NOMO-1 (cell line): ENCODE measurements at regions not wholly inside any gene's neighbourhood (a gene's known extent, or its start where the extent isn't known, plus 50 kb on each side); places are given as distances from the start of the nearest gene placed in this dataset.
"Not testable (repeated sequence)": the region's sequence is repeated elsewhere in the genome, so short reads cannot be mapped to it uniquely, and the experiment has no call there.

Source experiments
- DNase-seq, 2 experiments: peaks; one replicate each; lab custom pipeline; 2025; ENCODE audit not compliant: unreplicated experiment in 2 of 2; lab: John Stamatoyannopoulos, UW

DNA sequence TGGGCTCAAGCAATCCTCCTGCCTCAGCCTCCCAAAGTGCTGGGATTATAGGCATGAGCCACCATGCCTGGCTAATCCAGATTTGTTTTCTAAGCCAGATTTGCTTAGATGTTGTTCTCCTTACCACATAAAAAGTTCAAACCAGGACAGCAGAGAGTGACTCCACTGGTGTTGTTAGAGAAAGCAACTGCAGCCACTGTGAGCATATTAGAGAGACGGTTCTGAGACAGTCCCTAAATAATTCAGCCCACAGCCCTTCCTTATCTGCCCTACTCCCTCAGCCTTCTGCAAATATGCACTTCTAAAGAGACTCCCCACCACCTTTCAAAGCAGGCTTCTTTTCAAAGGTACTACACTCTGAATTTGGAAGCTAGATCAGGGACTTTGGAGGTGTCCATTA, 96.1 kb downstream of the DRD1 start:
- DNase-seq: no peak

DNA sequence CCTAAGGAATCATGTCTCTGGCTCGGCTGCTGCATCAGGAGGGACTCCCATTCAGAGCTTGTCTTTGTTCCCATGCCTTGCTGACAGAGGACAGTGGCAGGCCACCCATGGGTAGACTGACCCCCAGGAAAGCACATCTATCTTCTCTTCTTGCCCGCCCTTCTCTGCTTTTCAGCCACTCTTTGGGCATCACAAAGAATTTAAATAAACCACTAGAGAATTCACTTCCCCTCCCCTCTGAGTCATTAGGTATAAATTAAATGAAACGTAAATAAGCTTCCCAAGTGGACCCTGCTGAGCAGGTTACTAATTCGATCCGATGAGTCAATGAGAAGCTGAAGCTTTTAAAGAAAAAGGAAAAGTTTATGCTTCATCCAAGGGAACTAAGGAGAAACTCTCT, 97.0 kb downstream of the DRD1 start:
- DNase-seq: no peak

DNA sequence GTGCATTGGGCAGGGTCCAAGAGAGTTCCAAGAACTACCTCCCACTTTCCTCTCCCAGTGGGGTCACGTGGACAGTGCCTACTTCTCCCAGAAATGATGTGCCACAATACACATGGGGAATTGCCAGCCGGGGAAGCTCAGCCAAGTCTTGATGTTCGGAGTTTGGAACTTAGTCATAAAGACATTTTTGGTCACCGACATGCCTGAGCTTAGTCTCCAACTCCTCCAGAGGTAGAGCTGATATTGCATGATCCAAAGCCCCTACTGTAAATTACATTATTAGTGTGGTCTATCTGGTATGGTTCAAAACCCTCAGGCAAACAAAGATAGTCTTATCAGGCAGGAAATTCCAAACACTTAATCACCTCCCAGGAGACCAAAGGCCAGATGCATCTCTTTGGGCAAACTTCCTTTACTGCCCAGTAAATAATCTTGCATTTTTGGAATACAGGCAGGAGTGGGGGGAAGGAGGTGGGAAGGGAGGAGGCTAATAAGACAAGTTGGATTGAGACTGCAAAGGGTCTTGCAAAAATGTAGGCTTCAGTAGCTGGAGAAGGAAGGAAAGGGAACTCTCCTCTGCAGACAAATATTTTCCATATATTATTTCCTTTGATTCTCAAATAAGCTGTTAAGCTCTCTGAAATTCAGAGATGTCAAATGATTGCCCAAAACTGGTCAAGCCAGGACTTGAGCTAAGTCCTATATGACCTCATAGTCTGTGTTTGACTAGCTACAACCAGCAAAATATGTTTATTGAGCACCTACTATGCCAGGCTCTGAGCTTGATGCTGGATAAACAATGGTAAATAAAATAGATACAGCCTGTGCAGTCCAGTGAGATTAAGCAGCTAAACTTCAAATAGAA, 99.4 kb downstream of the DRD1 start:
- no peak for DNase-seq

DNA sequence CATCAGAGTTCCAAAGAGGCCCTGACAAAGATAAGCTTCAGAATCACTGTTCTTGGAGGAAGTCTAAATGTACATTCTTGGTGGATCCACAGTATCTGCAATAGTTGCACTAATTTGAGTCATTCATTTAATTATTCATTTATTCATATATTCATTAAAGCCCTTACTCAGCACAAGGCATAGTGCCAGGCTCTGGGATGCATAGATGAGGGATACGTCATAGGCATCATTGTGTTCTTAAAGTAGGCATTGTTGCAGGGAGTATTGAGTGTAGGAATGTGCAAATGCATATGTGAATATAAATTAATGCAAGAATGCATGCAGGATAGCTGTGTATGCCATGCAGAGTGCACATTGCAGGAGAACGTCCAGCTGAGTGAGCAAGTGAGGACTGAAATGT, 100.7 kb downstream of the DRD1 start:
- DNase-seq: no peak

DNA sequence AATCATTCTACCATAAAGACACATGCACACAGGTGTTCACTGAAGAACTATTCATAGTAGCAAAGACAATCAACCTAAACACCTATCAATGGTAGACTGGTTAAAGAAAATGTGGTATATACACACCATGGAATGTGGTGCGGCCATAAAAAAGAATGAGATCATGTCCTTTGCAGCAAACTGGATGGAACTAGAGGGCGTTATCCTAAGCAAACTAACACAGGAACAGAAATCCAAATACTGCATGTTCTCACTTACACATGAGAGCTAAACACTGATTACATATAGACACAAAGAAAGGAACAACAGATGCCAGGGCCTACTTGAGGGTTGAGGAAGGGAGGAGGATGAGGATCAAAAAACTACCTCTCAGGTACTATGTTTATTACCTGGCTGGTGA, 103.8 kb downstream of the DRD1 start:
- DNase-seq: no peak

DNA sequence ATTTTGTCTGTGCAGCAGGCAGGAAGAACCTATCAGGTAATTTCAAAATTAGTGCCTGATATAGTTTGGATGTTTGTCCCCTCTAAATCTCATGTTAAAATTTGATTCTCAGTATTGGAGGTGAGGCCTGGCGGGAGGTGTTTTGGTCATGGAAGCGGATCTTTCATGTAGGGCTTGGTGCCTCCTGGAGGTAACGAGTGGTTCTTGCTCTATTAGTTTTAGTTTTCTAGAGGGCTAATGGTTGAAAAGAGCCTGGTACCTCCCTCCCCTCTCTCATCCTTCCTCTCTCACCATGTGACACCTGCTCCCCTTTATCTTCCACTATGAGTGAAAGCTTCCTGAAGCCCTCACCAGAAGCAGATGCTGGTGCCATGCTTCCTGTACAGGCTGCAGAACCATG, 106.3 kb downstream of the DRD1 start:
- no peak for DNase-seq

DNA sequence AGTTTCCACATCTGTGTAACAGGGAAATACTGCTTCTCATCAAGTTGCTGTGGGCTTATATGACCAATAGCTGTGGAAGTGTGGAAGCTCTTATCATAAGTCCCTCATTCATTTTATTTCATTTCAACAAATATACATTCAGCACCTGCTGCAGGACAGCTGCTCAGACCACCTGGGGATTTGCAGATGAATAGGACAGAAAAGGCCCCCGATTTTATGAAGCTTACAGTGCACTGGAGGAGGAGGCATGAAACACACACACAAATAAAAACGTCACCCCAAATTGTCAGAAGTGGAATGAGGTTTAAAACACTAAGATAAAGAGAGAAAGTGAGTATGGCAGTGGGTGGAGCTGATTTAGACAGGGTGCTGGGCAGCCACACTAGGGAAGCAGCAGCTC, 107.2 kb downstream of the DRD1 start:
- no peak for DNase-seq

DNA sequence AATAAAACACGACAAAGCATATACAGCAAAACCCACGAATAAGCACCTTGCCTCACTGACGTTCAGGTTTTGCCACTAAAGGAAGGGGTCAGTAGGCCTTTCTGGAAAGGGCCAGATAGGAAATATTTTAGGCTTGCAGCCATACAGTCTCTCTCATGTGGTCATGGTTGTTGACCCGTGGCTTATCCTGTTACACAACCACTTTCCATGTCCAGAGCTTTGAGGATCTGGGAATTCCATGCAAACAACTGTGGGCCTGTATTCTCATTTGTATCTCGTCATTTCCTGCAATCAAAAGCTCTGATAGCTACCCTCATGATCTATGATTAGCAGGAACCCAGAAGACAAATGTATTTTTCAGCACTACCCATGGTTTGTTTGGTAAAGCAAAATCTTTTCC, 108.3 kb downstream of the DRD1 start:
- DNase-seq: no peak

DNA sequence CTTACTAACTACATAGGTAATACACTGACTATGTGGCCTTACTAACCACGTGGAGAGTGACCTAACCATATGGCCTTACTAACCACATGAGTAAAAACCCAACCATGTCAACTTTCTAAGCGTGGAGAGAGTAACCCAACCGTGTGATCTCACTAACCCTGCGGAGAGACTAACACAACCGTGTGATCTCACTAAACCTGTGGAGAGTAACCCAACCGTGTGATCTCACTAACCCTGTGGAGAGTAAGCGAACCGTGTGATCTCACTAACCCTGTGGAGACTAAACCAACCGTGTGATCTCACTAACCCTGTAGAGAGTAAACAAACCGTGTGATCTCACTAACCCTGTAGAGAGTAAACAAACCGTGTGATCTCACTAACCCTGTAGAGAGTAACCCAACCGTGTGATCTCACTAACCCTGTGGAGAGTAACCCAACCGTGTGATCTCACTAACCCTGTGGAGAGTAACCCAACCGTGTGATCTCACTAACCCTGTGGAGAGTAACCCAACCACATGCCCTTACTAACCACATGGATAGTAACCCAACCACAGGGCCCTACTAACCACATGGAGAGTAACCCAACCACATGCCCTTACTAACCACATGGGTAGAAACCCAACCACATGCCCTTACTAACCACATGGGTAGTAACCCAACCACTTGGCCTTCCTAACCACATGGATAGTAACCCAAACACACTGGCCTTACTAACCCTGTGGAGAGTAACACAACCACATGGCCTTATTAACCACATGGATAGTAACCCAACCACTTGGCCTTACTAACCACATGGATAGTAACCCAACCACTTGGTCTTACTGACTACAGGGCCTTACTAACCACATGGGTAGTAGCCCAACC, 112.6 kb downstream of the DRD1 start:
- not testable (repeated sequence) for DNase-seq

DNA sequence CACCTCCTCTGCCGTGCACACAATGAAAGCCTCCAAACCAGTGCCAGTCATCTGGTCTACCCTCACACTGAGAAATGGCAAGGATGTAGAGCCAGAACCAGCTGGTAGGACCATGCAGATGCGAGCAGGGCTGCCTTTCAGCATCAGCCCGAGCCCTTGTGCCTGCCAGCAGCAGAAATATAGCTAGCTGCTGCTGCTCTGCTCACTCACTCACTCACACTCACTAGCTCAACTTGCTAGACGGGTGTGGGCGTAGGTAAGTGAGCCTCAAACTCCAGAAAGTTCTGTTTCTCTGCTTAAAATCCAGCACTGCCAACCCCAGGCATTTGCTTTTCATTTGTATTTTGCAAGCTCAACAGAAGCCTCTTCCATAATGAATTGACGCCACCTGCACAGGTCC, 114.0 kb downstream of the DRD1 start:
- no peak for DNase-seq

DNA sequence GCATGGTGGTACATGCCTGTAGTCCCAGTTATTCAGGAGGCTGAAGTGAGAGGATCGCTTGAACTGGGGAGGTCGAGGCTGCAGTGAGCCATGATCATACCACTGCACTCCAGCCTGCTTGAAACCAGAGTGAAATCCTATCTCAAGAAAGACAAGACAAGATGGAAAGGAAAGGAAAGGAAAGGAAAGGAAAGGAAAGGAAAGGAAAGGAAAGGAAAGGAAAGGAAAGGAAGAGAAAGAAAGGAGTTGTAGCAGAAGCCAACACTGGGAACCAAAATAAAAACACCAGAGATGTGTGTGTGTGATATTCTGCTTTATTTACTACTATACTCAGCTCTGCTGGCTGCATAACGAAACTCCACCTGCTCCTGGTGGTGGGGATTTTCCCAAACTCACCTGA, 115.3 kb downstream of the DRD1 start:
- DNase-seq: no peak

DNA sequence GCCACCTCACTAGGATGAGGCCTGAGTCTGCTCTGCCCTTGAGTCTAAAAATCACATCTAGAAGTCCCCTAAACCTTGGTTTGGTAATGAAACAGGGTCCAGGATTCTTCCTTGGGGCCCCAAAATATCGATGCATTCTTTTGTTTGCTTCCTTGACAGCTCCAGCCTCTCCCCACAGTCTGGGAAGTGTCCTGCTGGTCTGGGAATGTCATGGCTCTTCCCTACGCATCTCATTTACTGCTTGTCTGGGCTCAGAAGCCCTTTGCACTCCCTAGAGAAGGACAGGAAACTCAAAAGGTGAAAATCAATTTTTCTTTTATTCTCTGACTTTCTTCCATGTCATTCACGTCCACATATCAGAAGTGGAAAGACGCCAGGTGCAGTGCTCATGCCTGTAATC, 115.8 kb downstream of the DRD1 start:
- DNase-seq: no peak

DNA sequence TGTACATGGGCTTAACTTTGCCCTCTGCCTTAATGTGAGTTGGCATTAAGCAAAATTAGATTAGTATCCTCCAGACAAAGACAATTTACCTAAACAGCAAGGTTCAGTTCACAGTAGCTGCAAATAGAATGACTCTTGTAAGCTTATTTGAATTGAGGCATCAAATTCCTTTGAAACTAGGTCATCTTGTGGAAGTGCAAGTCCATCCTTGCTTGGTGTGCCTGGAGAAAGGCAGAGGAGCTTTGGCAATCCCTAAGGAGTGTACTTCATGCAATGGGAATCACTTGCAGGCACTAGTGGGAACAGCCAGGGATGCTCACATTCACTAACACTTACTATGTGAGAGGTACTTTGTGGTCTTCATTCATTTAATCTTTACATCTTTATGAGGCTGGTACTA, 118.3 kb downstream of the DRD1 start:
- DNase-seq: no peak

DNA sequence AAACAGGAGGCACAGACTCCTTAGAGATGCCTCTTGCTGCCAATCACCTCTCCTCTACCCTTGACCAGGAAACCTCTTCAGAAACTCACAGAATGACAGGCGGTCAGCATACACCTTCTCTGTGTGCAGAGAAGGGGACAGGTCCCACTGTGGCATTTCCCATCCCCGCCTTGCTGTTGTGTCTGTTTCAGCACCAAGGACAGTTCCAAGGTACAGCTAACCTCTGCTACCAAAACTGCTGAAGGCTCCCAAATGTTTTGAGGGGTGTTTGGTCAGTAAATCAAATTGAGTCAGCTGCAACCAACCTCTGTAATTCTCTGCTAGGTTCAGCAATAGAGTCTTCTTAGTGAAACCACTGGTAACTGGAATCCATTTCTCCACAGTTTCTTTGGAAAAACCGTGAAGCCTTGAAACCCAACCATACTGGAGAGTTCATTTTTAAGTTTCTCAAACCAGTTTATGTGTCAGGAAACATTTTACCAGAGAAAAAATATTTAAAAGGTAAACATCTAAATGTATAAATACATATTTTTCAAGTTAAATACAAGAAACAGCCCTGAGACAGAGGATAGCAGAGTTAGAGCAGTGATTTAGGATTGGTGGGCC, 122.0 kb downstream of the DRD1 start:
- DNase-seq: peak; percentile 1 to 7

DNA sequence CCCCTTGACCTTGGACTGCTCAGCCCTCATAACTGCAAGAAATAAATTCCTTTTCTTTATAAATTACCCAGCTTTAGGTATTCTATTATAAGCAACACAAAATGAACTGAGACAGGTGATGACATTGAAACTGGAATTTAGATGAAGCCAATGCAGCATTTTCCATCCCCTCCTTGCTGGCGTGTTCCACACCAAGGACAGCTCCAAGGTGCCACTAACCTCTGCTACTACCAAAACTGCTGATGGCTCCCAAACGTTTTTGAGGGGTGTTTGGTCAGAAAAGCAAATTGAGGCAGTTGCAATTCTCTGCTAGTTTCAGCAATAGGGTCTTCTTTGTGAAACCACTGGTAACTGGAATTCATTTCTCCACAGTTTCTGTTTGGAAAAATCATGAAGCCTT, 124.8 kb downstream of the DRD1 start:
- DNase-seq: no peak

DNA sequence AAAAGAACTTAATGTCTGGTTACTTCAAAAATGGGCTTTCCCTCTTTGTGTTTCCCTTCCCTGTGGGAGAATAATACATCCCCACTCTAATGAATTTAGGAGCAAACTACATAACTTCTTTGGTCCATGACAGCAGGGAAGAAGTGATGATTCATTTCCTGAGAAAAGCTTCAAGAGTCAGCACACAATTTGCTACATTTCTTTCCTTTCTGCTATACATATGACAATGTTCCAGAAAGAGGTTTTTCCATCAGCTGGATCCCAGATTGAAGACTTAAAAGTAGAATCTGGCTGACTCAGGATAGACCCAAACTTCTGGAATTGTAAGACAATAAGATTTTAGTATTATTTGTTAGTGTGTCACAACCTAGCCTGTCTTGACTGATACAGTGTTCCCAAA, 126.1 kb downstream of the DRD1 start:
- no peak for DNase-seq

DNA sequence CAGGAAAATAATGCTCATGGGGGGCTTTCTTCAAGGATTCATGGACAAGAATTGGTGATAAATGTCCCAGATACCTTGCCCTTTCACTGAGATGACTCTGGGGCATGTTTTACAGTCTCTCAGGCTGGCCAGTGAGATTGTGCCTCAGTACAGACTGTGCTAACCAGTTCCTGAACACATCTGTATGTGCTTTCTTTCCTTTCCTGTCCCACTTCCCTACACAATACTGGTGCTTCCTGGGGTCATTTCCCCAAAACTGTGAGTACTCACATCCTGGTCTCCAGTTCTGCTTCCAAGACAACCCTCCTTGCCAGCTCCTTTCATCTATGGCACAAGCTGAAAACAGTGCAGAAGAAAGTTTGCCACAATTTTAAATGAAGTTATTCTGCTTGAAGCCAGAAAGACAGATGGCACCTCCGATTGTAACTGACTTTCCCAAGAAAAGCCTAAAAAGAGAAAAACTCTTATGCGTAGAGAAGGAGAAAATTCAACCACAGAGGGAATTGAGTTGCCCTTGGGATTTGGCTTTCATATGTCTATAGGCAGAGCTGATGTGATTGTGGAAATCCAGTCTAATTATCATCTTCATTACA, 134.7 kb downstream of the DRD1 start:
- no peak for DNase-seq

DNA sequence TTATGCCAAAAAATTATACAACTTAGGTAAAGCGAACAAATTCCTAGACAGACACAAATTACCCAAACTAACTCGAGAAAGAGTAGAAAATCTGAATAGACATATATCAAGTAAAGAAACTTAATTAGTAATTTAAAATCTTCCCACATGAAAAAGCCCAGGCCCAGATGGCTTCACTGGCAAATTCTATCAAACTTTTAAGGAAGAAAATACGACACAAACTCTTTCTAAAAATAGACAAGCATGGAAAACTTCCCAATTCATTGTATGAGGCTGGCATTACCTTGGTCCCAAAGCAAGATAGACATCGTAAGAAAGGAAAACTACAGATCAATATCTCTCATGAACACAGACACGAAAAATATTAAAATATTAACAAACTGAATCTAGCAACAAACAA, 135.3 kb downstream of the DRD1 start:
- DNase-seq: no peak

DNA sequence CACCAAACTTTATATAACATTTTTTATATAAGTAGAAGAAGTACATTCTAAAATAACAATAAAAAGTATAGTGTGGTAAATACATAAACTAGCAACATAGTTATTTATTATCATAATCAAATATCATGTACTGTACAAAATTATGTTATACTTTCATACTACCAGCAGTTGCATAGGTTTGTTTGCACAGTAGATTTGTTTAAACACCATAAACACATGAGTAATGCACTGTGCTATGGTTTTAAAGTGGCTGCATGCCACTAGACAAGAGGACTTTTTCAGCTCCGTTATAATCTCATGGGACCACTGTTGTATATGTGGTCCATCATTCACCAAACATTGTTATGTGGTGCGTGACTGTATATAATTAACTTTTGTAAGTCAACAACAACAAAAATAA, 137.6 kb downstream of the DRD1 start:
- no peak for DNase-seq

DNA sequence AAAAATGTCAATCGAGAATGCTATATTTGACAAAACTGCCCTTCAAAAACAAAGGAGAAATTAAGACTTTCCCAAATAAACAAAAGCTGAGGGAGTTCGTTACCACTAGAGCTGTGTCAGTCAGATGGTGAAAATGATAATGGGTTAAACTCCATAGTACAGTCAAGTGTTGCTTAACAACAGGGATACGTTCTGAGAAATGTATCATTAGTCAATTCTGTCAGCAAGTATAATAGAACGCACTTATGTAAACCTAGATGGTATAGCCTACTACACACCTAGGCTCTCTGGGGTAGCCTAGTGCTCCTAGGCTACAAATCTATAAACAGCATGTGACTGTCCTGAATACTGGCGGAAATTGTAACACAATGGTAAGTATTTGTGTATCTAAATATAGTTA, 138.7 kb downstream of the DRD1 start:
- no peak for DNase-seq

DNA sequence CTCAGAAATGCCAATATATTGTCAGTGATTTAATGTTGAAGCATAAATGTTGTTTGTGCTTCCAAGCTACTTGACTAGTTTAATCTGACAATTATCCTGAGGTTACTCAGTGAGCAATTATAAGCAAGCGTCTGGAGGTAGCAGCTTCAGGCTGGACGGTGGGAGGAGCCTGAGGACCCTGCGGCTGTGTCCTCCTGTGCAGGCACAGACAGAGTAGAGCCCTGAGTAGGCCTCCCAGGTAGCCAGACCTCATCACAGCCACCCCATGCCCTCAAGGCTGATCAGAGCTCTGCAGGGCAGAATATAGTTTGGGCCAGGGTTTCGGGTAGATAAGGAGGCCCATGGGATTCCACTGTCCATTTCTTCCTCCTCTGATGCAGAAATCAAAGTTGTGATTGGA, 153.6 kb downstream of the DRD1 start:
- no peak for DNase-seq
